ENCODE measurements at regions not wholly inside any gene's neighbourhood (a gene's known extent, or its start where the extent isn't known, plus 50 kb on each side); places are given as distances from the start of the nearest gene placed in this dataset.

DNA sequence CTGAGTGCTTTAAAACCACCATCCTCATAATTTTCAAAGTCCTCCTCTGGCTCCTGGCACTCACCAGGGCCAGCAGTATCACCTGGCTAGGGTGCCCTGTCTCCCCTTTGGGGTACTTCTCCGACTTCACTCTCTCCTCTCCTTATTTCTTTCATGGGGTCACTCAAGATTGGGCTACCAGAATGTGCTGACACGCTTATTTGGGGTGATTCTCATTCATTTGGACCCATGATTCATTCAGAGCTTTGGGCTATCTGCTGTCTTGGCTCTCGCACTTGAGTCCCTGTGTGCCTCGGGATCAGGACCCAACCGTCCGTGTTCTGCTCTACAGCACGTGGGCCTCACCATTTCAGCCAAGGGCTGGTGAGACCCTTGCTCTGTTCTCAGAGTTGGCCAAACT, 70.1 kb upstream of the NEDD4L start:
- Histone ChIP-seq H3K4me1 (ENCODE audit: control insufficient read depth, insufficient read depth, low read length) (peaks cover 27% of the 10 kb centered on the region), H3K36me3 (ENCODE audit: control insufficient read depth, insufficient read depth, low read length) (no peaks in the 10 kb centered on the region), H3K4me3 (ENCODE audit: low read length) (no peak overlapping the region), H3K27me3 (ENCODE audit: control insufficient read depth, insufficient read depth, low read length) (no peaks in the 10 kb centered on the region), H3K9ac (ENCODE audit: low read length) (no peak overlapping the region), H3K9me3 (ENCODE audit: control insufficient read depth, low read length) (no peaks in the 10 kb centered on the region)

GRCh38 chr18:57970356-57971095, 73.5 kb upstream of the NEDD4L start:
- no peak overlapping the region for H3K9ac ChIP-seq (ENCODE audit: low read length)
- H3K27me3 ChIP-seq (ENCODE audit: control insufficient read depth, insufficient read depth, low read length) = no peaks in the 10 kb centered on the region
- H3K4me1 ChIP-seq (ENCODE audit: control insufficient read depth, insufficient read depth, low read length) = peaks cover 11% of the 10 kb centered on the region
- no peaks in the 10 kb centered on the region for H3K9me3 ChIP-seq (ENCODE audit: control insufficient read depth, low read length)
- H3K4me3 ChIP-seq (ENCODE audit: low read length) = no peak overlapping the region
- no peaks in the 10 kb centered on the region for H3K36me3 ChIP-seq (ENCODE audit: control insufficient read depth, insufficient read depth, low read length)

DNA sequence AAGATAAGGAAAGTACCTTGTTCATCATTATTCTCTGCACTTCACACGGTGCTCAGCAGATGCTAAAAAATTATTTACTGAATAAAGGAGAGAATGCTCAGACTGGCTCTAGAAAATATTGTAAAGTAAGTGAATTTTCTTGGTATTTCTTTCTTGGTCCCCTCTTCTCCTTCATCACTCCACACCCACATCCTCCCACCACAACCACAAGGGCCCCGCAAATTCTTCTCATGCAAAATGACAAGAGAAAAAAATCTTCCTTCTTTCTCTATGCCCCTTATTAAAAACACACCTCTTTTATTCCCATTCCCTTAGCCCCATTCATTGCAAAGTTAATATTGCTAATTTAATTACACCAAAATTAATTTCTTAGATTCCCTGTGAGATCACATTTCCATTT, 74.2 kb upstream of the NEDD4L start:
- Histone ChIP-seq H3K4me3 (ENCODE audit: low read length) (no peak overlapping the region), H3K9ac (ENCODE audit: low read length) (no peak overlapping the region), H3K27me3 (ENCODE audit: control insufficient read depth, insufficient read depth, low read length) (no peaks in the 10 kb centered on the region), H3K9me3 (ENCODE audit: control insufficient read depth, low read length) (no peaks in the 10 kb centered on the region), H3K4me1 (ENCODE audit: control insufficient read depth, insufficient read depth, low read length) (peaks cover 5% of the 10 kb centered on the region), H3K36me3 (ENCODE audit: control insufficient read depth, insufficient read depth, low read length) (no peaks in the 10 kb centered on the region)

- H3K4me1 ChIP-seq (ENCODE audit: control insufficient read depth, insufficient read depth, low read length) = no peaks in the 10 kb centered on the region
These were observed 78.8 kb upstream of the NEDD4L start for GRCh38 chr18:57965246-57965645.

GRCh38 chr18:57961876-57962505, 82.0 kb upstream of the NEDD4L start:
- Histone ChIP-seq H3K9ac (ENCODE audit: low read length) (no peak overlapping the region), H3K4me1 (ENCODE audit: control insufficient read depth, insufficient read depth, low read length) (peaks cover under 1% of the 10 kb centered on the region), H3K36me3 (ENCODE audit: control insufficient read depth, insufficient read depth, low read length) (no peaks in the 10 kb centered on the region), H3K4me3 (ENCODE audit: low read length) (no peak overlapping the region), H3K9me3 (ENCODE audit: control insufficient read depth, low read length) (no peaks in the 10 kb centered on the region), H3K27me3 (ENCODE audit: control insufficient read depth, insufficient read depth, low read length) (no peaks in the 10 kb centered on the region)

More at GRCh38 chr18:57965246-57965645, 78.8 kb upstream of the NEDD4L start:
- Histone ChIP-seq H3K9me3 (ENCODE audit: control insufficient read depth, low read length) (no peaks in the 10 kb centered on the region), H3K36me3 (ENCODE audit: control insufficient read depth, insufficient read depth, low read length) (no peaks in the 10 kb centered on the region), H3K27me3 (ENCODE audit: control insufficient read depth, insufficient read depth, low read length) (no peaks in the 10 kb centered on the region), H3K4me3 (ENCODE audit: low read length) (no peak overlapping the region), H3K9ac (ENCODE audit: low read length) (no peak overlapping the region)

DNA sequence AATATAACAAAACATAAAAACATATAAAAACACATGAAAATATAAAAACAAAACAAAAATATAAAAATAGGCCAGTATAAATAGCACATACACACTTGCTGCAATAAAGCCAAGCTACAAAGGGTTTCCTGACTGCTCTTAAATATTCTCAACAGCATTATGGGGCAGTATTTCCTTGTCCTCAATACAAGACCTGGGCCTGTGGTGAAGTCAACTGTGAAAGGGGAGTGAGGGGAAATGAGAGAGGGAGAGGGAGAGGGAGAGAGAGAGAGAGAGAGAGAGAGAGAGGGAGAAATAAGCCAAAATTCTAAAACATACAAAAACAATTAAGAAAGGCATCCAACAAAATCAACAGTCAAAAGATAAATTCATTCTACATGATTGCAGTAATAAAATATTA, 82.6 kb upstream of the NEDD4L start:
- Histone ChIP-seq H3K4me3 (ENCODE audit: low read length) (no peak overlapping the region), H3K27me3 (ENCODE audit: control insufficient read depth, insufficient read depth, low read length) (no peaks in the 10 kb centered on the region), H3K9me3 (ENCODE audit: control insufficient read depth, low read length) (no peaks in the 10 kb centered on the region), H3K4me1 (ENCODE audit: control insufficient read depth, insufficient read depth, low read length) (peaks cover 6% of the 10 kb centered on the region), H3K36me3 (ENCODE audit: control insufficient read depth, insufficient read depth, low read length) (no peaks in the 10 kb centered on the region), H3K9ac (ENCODE audit: low read length) (no peak overlapping the region)

- Histone ChIP-seq H3K9me3 (ENCODE audit: control insufficient read depth, low read length) (no peaks in the 10 kb centered on the region), H3K4me1 (ENCODE audit: control insufficient read depth, insufficient read depth, low read length) (peaks cover 24% of the 10 kb centered on the region), H3K27me3 (ENCODE audit: control insufficient read depth, insufficient read depth, low read length) (no peaks in the 10 kb centered on the region), H3K36me3 (ENCODE audit: control insufficient read depth, insufficient read depth, low read length) (no peaks in the 10 kb centered on the region), H3K4me3 (ENCODE audit: low read length) (no peak overlapping the region), H3K9ac (ENCODE audit: low read length) (no peak overlapping the region)
These were observed 84.7 kb upstream of the NEDD4L start for GRCh38 chr18:57959278-57959677.

DNA sequence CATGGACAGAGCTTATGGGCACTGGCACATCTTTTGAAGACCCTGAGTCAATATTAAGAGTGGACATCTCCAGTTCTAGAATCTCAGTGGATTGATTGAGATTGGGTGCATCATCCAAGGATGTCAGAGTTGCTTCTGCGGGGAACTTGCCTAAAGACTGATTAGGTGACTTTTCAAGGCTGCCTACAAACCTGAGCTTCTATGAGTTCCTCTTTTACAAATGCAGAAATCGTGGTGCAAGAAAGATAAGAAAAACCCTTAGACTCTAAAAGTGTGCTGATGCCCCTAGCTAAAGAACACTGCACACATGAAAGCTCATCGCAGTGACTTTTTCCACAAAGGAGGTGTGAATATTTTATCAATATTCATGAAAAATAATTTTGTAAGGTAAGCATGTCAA, 86.8 kb upstream of the NEDD4L start:
- Histone ChIP-seq H3K27me3 (ENCODE audit: control insufficient read depth, insufficient read depth, low read length) (no peaks in the 10 kb centered on the region), H3K4me1 (ENCODE audit: control insufficient read depth, insufficient read depth, low read length) (peaks cover 29% of the 10 kb centered on the region), H3K9ac (ENCODE audit: low read length) (no peak overlapping the region), H3K9me3 (ENCODE audit: control insufficient read depth, low read length) (no peaks in the 10 kb centered on the region), H3K36me3 (ENCODE audit: control insufficient read depth, insufficient read depth, low read length) (no peaks in the 10 kb centered on the region), H3K4me3 (ENCODE audit: low read length) (no peak overlapping the region)

GRCh38 chr18:57956491-57956890, 87.5 kb upstream of the NEDD4L start:
- Histone ChIP-seq H3K4me1 (ENCODE audit: control insufficient read depth, insufficient read depth, low read length) (peaks cover 29% of the 10 kb centered on the region), H3K9me3 (ENCODE audit: control insufficient read depth, low read length) (no peaks in the 10 kb centered on the region), H3K4me3 (ENCODE audit: low read length) (no peak overlapping the region), H3K27me3 (ENCODE audit: control insufficient read depth, insufficient read depth, low read length) (no peaks in the 10 kb centered on the region), H3K9ac (ENCODE audit: low read length) (no peak overlapping the region), H3K36me3 (ENCODE audit: control insufficient read depth, insufficient read depth, low read length) (no peaks in the 10 kb centered on the region)

- Histone ChIP-seq H3K4me1 (ENCODE audit: control insufficient read depth, insufficient read depth, low read length) (peaks cover 29% of the 10 kb centered on the region), H3K36me3 (ENCODE audit: control insufficient read depth, insufficient read depth, low read length) (no peaks in the 10 kb centered on the region), H3K4me3 (ENCODE audit: low read length) (no peak overlapping the region), H3K9ac (ENCODE audit: low read length) (no peak overlapping the region), H3K27me3 (ENCODE audit: control insufficient read depth, insufficient read depth, low read length) (no peaks in the 10 kb centered on the region), H3K9me3 (ENCODE audit: control insufficient read depth, low read length) (no peaks in the 10 kb centered on the region)
These were observed 89.1 kb upstream of the NEDD4L start for GRCh38 chr18:57954935-57955334.

- no peaks in the 10 kb centered on the region for H3K27me3 ChIP-seq (ENCODE audit: control insufficient read depth, insufficient read depth, low read length)
- no peaks in the 10 kb centered on the region for H3K9me3 ChIP-seq (ENCODE audit: control insufficient read depth, low read length)
- no peaks in the 10 kb centered on the region for H3K36me3 ChIP-seq (ENCODE audit: control insufficient read depth, insufficient read depth, low read length)
- H3K4me1 ChIP-seq (ENCODE audit: control insufficient read depth, insufficient read depth, low read length) = peaks cover 29% of the 10 kb centered on the region
- H3K4me3 ChIP-seq (ENCODE audit: low read length) = no peak overlapping the region
- no peak overlapping the region for H3K9ac ChIP-seq (ENCODE audit: low read length)
These were observed 90.1 kb upstream of the NEDD4L start for GRCh38 chr18:57953883-57954282.

GRCh38 chr18:57951999-57952774, 91.8 kb upstream of the NEDD4L start:
- Histone ChIP-seq H3K27me3 (ENCODE audit: control insufficient read depth, insufficient read depth, low read length) (no peaks in the 10 kb centered on the region), H3K4me1 (ENCODE audit: control insufficient read depth, insufficient read depth, low read length) (peaks cover 29% of the 10 kb centered on the region), H3K4me3 (ENCODE audit: low read length) (no peak overlapping the region), H3K9ac (ENCODE audit: low read length) (no peak overlapping the region), H3K36me3 (ENCODE audit: control insufficient read depth, insufficient read depth, low read length) (no peaks in the 10 kb centered on the region), H3K9me3 (ENCODE audit: control insufficient read depth, low read length) (no peaks in the 10 kb centered on the region)

All from mucosa of stomach (tissue), 1 donor.